ENCODE measurements at regions not wholly inside any gene's neighbourhood (a gene's known extent, or its start where the extent isn't known, plus 50 kb on each side); places are given as distances from the start of the nearest gene placed in this dataset.

DNA sequence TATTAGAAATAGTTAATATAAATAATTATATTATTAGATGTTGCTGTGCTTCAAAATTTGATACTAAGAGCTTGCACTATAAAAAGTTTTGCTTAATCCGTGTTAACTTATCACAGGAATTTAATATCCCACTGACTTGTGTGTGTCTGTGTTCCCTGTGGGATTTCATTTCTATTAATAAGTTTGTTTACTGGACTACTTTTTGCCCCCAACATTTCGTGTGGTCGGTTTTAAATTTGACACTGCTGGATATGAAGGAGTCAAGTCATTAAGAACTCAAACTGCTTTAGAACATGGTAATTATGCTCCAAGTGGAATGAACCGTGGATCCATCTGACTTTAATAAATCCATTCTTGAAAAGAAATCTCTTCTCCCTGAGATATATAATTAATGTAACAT is 182.2 kb upstream of the NUDT4 start:
- Histone ChIP-seq H3K27me3 (ENCODE audit: low read depth) (no peaks in the 10 kb centered on the region), H3K4me1 (peaks cover 33% of the 10 kb centered on the region), H3K9me3 (replicated peaks) (peaks cover 5% of the 10 kb centered on the region), H3K36me3 (no peaks in the 10 kb centered on the region), H3K27ac (replicated peaks) (no peak overlapping the region), H3K4me3 (no peak overlapping the region)
- TF ChIP-seq, protein P1, sequence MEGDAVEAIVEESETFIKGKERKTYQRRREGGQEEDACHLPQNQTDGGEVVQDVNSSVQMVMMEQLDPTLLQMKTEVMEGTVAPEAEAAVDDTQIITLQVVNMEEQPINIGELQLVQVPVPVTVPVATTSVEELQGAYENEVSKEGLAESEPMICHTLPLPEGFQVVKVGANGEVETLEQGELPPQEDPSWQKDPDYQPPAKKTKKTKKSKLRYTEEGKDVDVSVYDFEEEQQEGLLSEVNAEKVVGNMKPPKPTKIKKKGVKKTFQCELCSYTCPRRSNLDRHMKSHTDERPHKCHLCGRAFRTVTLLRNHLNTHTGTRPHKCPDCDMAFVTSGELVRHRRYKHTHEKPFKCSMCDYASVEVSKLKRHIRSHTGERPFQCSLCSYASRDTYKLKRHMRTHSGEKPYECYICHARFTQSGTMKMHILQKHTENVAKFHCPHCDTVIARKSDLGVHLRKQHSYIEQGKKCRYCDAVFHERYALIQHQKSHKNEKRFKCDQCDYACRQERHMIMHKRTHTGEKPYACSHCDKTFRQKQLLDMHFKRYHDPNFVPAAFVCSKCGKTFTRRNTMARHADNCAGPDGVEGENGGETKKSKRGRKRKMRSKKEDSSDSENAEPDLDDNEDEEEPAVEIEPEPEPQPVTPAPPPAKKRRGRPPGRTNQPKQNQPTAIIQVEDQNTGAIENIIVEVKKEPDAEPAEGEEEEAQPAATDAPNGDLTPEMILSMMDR (IDR thresholded peaks at IDR 0.05; ENCODE audit: borderline replicate concordance): no peak
- DNase-seq: no peak
- intact Hi-C loops (cut with micrococcal nuclease): no loop called here

DNA sequence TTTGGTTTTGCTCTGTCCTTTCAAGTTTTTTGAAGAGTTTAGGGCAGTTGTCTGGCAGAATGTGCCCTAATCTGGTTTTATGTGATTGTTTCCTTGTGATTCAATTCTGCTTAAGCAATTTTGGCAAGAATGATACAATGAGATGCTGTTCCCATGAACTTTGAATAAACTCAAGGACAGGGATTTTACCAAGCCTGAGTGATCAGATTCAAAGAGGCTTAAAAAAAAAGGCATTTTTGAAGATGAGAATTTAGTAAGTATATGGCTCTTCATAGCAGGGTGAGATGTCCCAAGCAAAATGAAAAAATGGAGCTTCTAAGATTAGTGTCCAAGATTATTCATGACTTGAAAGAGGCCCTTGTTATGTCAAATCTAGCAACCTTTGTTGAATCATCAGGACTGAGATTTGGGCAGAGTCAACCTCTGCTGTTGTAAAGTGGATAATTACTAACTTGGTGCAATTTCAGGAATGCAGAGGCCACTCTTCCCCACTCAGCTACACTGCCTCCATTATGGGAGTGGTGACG is 180.6 kb upstream of the NUDT4 start:
- TF ChIP-seq, protein P1 (IDR thresholded peaks at IDR 0.05; ENCODE audit: borderline replicate concordance): no peak
- H3K9me3 ChIP-seq (replicated peaks): peaks cover 5% of the 10 kb centered on the region
- intact Hi-C loops (cut with micrococcal nuclease): no loop called here
- H3K4me1 ChIP-seq: peaks cover 27% of the 10 kb centered on the region
- H3K4me3 ChIP-seq: no peak overlapping the region
- no peak overlapping the region for H3K27ac ChIP-seq (replicated peaks)
- no peak for DNase-seq
- H3K36me3 ChIP-seq: no peaks in the 10 kb centered on the region
- H3K27me3 ChIP-seq (ENCODE audit: low read depth): no peaks in the 10 kb centered on the region

DNA sequence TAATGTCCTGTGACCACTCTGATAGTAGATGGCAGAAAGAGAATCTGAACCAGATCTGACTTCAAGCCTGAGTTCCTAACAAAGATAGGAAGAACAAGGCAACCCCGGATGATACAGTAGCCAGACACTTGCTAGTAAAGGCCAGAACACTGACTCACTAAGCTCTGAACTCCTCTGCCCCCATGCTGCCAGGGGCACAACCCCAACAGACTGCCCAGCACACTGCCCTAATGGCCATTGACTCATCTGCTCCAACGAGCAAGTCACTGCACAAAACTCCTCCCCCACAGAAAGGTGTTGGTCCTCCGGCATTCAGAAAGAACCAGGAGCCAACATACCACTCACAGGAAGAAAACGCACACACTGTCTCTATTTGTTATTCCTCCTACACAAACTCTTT is 179.6 kb upstream of the NUDT4 start:
- intact Hi-C loops (cut with micrococcal nuclease): no loop called here
- peaks cover 2% of the 10 kb centered on the region for H3K9me3 ChIP-seq (replicated peaks)
- H3K36me3 ChIP-seq: no peaks in the 10 kb centered on the region
- no peak for DNase-seq
- no peaks in the 10 kb centered on the region for H3K27me3 ChIP-seq (ENCODE audit: low read depth)
- H3K27ac ChIP-seq (replicated peaks): no peak overlapping the region
- TF ChIP-seq, protein P1 (IDR thresholded peaks at IDR 0.05; ENCODE audit: borderline replicate concordance): no peak
- no peak overlapping the region for H3K4me3 ChIP-seq
- H3K4me1 ChIP-seq: peaks cover 30% of the 10 kb centered on the region

GRCh38 chr12:93199831-93200236 is 177.9 kb upstream of the NUDT4 start:
- Histone ChIP-seq H3K9me3 (replicated peaks) (no peaks in the 10 kb centered on the region), H3K4me1 (peaks cover 30% of the 10 kb centered on the region), H3K36me3 (no peaks in the 10 kb centered on the region), H3K27ac (replicated peaks) (no peak overlapping the region), H3K27me3 (ENCODE audit: low read depth) (no peaks in the 10 kb centered on the region), H3K4me3 (no peak overlapping the region)
- no peak for DNase-seq
- intact Hi-C loops (cut with micrococcal nuclease): no loop called here
- TF ChIP-seq, protein P1 (IDR thresholded peaks at IDR 0.05; ENCODE audit: borderline replicate concordance): no peak

DNA sequence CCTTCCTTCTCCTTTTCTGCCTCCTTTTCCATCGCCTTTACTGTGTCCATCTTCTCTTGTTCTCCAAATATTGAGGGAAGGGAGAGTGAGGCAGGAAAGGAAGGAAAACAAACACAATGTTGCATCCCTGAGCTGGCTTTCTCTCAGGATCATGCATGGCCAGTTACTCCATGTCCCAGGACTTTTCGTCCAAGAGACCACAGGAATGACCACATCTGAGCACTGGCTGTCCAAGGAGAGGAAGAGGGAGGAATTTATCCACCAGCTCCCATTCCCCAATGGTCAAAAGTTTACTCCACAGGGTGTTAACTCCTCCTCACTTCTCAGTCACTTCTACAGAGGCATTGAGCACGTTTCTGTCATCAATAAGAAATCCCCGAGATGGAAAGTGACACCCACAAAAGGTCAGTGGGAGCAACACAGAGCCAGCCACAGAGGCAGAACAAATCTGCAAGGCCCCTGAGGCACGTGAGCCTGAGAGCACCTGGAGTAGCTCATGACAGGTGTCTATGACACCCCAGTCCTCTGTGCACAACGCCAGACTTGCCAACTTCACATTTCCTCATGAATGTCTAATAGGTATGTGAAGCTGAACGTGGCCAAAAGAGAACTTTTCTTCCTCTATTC is 177.3 kb upstream of the NUDT4 start:
- H3K4me3 ChIP-seq: no peak overlapping the region
- no peak overlapping the region for H3K27ac ChIP-seq (replicated peaks)

More for the DNA sequence above, 177.3 kb upstream of the NUDT4 start:
- Histone ChIP-seq H3K36me3 (no peaks in the 10 kb centered on the region), H3K9me3 (replicated peaks) (no peaks in the 10 kb centered on the region), H3K27me3 (ENCODE audit: low read depth) (no peaks in the 10 kb centered on the region), H3K4me1 (peaks cover 29% of the 10 kb centered on the region)
- TF ChIP-seq, protein P1 (IDR thresholded peaks at IDR 0.05; ENCODE audit: borderline replicate concordance): no peak
- DNase-seq: no peak
- intact Hi-C loops (cut with micrococcal nuclease): no loop called here
